GM23248 (cell line): ENCODE measurements at regions not wholly inside any gene's neighbourhood (a gene's known extent, or its start where the extent isn't known, plus 50 kb on each side); places are given as distances from the start of the nearest gene placed in this dataset.

ENCODE experiments used
- EZH2 ChIP-seq: fragments of 200-600 bp; sonication (generic); IDR thresholded peaks from 2 replicates; pipeline ENCODE4 v1.6.1; 2018; ENCODE audit warnings: antibody characterized with exemption, mild to moderate bottlenecking; ENCODE audit not compliant: insufficient read depth, poor library complexity, severe bottlenecking
- EZH2phosphoT487 ChIP-seq: fragments of 200-600 bp; sonication (generic); IDR thresholded peaks from 2 replicates; pipeline ENCODE4 v1.6.1; 2018; ENCODE audit warnings: antibody characterized with exemption, moderate library complexity, mild to moderate bottlenecking, low read depth; ENCODE audit not compliant: insufficient read depth

DNA sequence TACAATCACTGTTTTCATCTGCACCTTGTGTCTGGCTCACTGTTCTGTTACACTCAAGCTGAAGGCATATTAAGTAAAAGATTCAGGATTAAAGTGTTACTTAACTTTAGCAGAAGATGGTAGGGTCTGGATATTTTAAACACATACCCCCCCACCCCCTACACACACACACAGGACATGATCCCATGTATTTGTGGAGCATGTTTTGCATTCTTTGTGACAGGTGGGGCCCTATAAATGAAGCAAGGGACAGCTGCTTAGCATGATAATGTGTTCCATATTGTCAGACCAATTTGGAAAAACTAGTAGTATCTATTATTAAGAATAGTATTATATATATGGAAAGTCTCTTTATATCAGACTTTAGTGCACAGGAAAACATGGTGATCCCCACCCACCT is 335.2 kb upstream of the TNP1 start:
- TF ChIP-seq EZH2 (no peak), EZH2phosphoT487 (no peak)
